MM.1S (cell line): ENCODE measurements at regions not wholly inside any gene's neighbourhood (a gene's known extent, or its start where the extent isn't known, plus 50 kb on each side); places are given as distances from the start of the nearest gene placed in this dataset.

ENCODE experiments used
- DNase-seq: peaks from one replicate; pipeline ENCODE4 v3.0.0-alpha.2; 2015
- H2AFZ ChIP-seq: fragments of 300-600 bp; sonication (generic); 2 replicates; pipeline ENCODE4 v1.6.0; 2016; ENCODE audit warnings: antibody characterized with exemption, low read length
- H3F3A ChIP-seq: fragments of 300-600 bp; sonication (generic); 2 replicates; pipeline ENCODE4 v1.6.1; 2016; ENCODE audit warnings: mild to moderate bottlenecking, antibody characterized with exemption, low read length, moderate library complexity, mixed read lengths; ENCODE audit not compliant: insufficient read depth
- H3K27ac ChIP-seq: fragments of 300-600 bp; sonication (generic); 2 replicates; pipeline ENCODE4 v1.5.1; 2016; ENCODE audit warnings: mild to moderate bottlenecking, low read length
- H3K27me3 ChIP-seq: fragments of 300-600 bp; sonication (generic); replicated peaks from 2 replicates; pipeline ENCODE4 v1.6.0; 2016; ENCODE audit warnings: low read length; ENCODE audit not compliant: insufficient read depth
- H3K36me3 ChIP-seq: fragments of 300-600 bp; sonication (generic); replicated peaks from 2 replicates; pipeline ENCODE4 v1.6.1; 2016; ENCODE audit warnings: mild to moderate bottlenecking, low read length, mixed read lengths; ENCODE audit not compliant: insufficient read depth
- H3K4me1 ChIP-seq: fragments of 300-600 bp; sonication (generic); 2 replicates; pipeline ENCODE4 v1.6.1; 2016; ENCODE audit warnings: low read length, mixed read lengths
- H3K4me2 ChIP-seq: fragments of 300-600 bp; sonication (generic); 2 replicates; pipeline ENCODE4 v1.6.0; 2016; ENCODE audit warnings: low read depth, low read length
- H3K4me3 ChIP-seq: fragments of 300-600 bp; sonication (generic); 2 replicates; pipeline ENCODE4 v1.5.1; 2016; ENCODE audit warnings: low read length, mixed read lengths
- H3K79me2 ChIP-seq: fragments of 300-600 bp; sonication (generic); 2 replicates; pipeline ENCODE4 v1.6.1; 2016; ENCODE audit warnings: mixed run types, low read length, mixed read lengths
- H3K9ac ChIP-seq: fragments of 300-600 bp; sonication (generic); 2 replicates; pipeline ENCODE4 v1.6.1; 2016; ENCODE audit warnings: low read length, mixed read lengths
- H3K9me2 ChIP-seq: fragments of 300-600 bp; sonication (generic); replicated peaks from 2 replicates; pipeline ENCODE4 v1.6.1; 2016; ENCODE audit warnings: mild to moderate bottlenecking, low read length, mixed read lengths; ENCODE audit not compliant: insufficient read depth
- H3K9me3 ChIP-seq: fragments of 300-600 bp; sonication (generic); replicated peaks from 2 replicates; pipeline ENCODE4 v1.6.1; 2016; ENCODE audit warnings: mild to moderate bottlenecking, low read length, mixed read lengths; ENCODE audit not compliant: insufficient read depth
- H4K20me1 ChIP-seq: fragments of 300-600 bp; sonication (generic); 2 replicates; pipeline ENCODE4 v1.6.1; 2016; ENCODE audit warnings: mild to moderate bottlenecking, low read length, moderate library complexity, mixed read lengths; ENCODE audit not compliant: insufficient read depth
- CTCF ChIP-seq: fragments of 300-600 bp; sonication (generic); IDR thresholded peaks from 2 replicates; pipeline ENCODE4 v1.5.1; 2016; ENCODE audit warnings: antibody characterized with exemption, low read length, mixed read lengths
- EZH2 ChIP-seq: fragments of 300-600 bp; sonication (generic); optimal IDR thresholded peaks from 2 replicates; pipeline ENCODE3; 2017; ENCODE audit warnings: low read depth, mild to moderate bottlenecking, antibody characterized with exemption, low read length, mixed read lengths
- EZH2phosphoT487 ChIP-seq: fragments of 300-600 bp; sonication (generic); IDR thresholded peaks from 2 replicates; pipeline ENCODE4 v1.6.1; 2018; ENCODE audit warnings: antibody characterized with exemption, low read length

DNA sequence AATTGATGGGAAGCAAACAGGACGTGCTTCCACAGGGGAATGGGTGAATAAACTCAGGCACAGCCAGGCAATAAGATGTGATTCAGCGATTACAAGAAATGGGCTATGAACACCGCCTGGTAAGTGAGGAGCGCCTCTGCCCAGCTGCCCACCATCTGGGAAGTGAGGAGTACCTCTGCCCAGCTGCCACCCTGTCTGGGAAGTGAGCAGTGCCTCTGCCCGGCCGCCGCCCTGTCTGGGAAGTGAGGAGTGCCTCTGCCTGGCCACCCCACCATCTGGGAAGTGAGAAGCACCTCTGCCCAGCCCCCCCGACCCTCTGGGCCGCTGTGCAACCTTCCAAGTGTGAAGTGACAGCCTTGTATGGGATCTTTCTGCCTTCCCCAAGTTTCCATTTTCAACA lies 73.2 kb upstream of the PRR5 start:
- Histone ChIP-seq H3K27me3 (peaks cover 85% of the 10 kb centered on the region), H4K20me1 (no peaks in the 10 kb centered on the region), H3F3A (no peaks in the 10 kb centered on the region), H3K9ac (no peak overlapping the region), H3K36me3 (no peaks in the 10 kb centered on the region), H3K27ac (no peak overlapping the region), H3K9me2 (no peaks in the 10 kb centered on the region), H3K4me2 (no peak overlapping the region), H3K4me1 (no peaks in the 10 kb centered on the region), H3K9me3 (no peaks in the 10 kb centered on the region), H2AFZ (no peak overlapping the region), H3K79me2 (no peaks in the 10 kb centered on the region), H3K4me3 (no peak overlapping the region)
- DNase-seq: no peak
- TF ChIP-seq EZH2phosphoT487: no peak
- no peak for TF ChIP-seq EZH2
- TF ChIP-seq CTCF: no peak

GRCh38 chr22:44628273-44628672 lies 73.7 kb upstream of the PRR5 start:
- TF ChIP-seq EZH2: no peak
- no peak for TF ChIP-seq CTCF
- TF ChIP-seq EZH2phosphoT487: no peak
- H3K36me3 ChIP-seq: no peaks in the 10 kb centered on the region
- H3K4me3 ChIP-seq: no peak overlapping the region
- DNase-seq: no peak
- no peaks in the 10 kb centered on the region for H3K79me2 ChIP-seq
- H3K4me1 ChIP-seq: no peaks in the 10 kb centered on the region
- peaks cover 90% of the 10 kb centered on the region for H3K27me3 ChIP-seq
- H3K4me2 ChIP-seq: no peak overlapping the region
- no peak overlapping the region for H2AFZ ChIP-seq
- H3F3A ChIP-seq: no peaks in the 10 kb centered on the region
- H3K9ac ChIP-seq: no peak overlapping the region
- no peaks in the 10 kb centered on the region for H3K9me3 ChIP-seq
- no peak overlapping the region for H3K27ac ChIP-seq
- no peaks in the 10 kb centered on the region for H3K9me2 ChIP-seq
- H4K20me1 ChIP-seq: no peaks in the 10 kb centered on the region

GRCh38 chr22:44627521-44628139 lies 74.4 kb upstream of the PRR5 start:
- Histone ChIP-seq H3K27ac (no peak overlapping the region), H3K9me2 (no peaks in the 10 kb centered on the region), H3K79me2 (no peaks in the 10 kb centered on the region), H3K36me3 (no peaks in the 10 kb centered on the region), H3K4me1 (no peaks in the 10 kb centered on the region), H3K4me3 (no peak overlapping the region), H2AFZ (no peak overlapping the region), H3K4me2 (no peak overlapping the region), H3F3A (no peaks in the 10 kb centered on the region), H3K9me3 (no peaks in the 10 kb centered on the region), H3K9ac (no peak overlapping the region), H4K20me1 (no peaks in the 10 kb centered on the region), H3K27me3 (peaks cover 91% of the 10 kb centered on the region)
- DNase-seq: no peak
- no peak for TF ChIP-seq EZH2phosphoT487
- TF ChIP-seq EZH2: no peak
- no peak for TF ChIP-seq CTCF
